GM23338 (cell line): ENCODE measurements at regions not wholly inside any gene's neighbourhood (a gene's known extent, or its start where the extent isn't known, plus 50 kb on each side); places are given as distances from the start of the nearest gene placed in this dataset.

Experiments used
- ATAC-seq: fragments of 200-7000 bp; cut with Tn5 transposase; 3 replicates; pipeline ENCODE4 v1.9.1; 2020
- DNase-seq: peaks from one replicate; pipeline ENCODE4 v3.0.0-alpha.2; 2015; ENCODE audit warnings: low spot score
- H2AFZ ChIP-seq: fragments of 200-600 bp; sonication (generic); 2 replicates; pipeline ENCODE4 v1.8.0; 2016; ENCODE audit warnings: antibody characterized with exemption, mild to moderate bottlenecking, moderate library complexity
- H3F3A ChIP-seq: fragments of 200-600 bp; sonication (generic); replicated peaks from 2 replicates; pipeline ENCODE4 v1.8.0; 2017; ENCODE audit warnings: antibody characterized with exemption, mixed run types, low read depth
- H3K27ac ChIP-seq: fragments of 200-600 bp; sonication (generic); 2 replicates; pipeline ENCODE4 v1.6.1; 2016; ENCODE audit warnings: low read depth
- H3K27me3 ChIP-seq: fragments of 200-600 bp; sonication (generic); 2 replicates; pipeline ENCODE4 v1.8.0; 2016; ENCODE audit warnings: mild to moderate bottlenecking, mixed run types, moderate library complexity; ENCODE audit not compliant: insufficient read depth
- H3K36me3 ChIP-seq: fragments of 200-600 bp; sonication (generic); 2 replicates; pipeline ENCODE4 v1.8.0; 2016; ENCODE audit warnings: mild to moderate bottlenecking; ENCODE audit not compliant: insufficient read depth
- H3K4me1 ChIP-seq: fragments of 200-600 bp; sonication (generic); 2 replicates; pipeline ENCODE4 v1.8.0; 2016; ENCODE audit warnings: mild to moderate bottlenecking, moderate library complexity; ENCODE audit not compliant: insufficient read depth
- H3K4me2 ChIP-seq: fragments of 200-600 bp; sonication (generic); 2 replicates; pipeline ENCODE4 v1.7.1; 2017; ENCODE audit warnings: mixed run types
- H3K4me3 ChIP-seq: fragments of 200-600 bp; sonication (generic); 2 replicates; pipeline ENCODE4 v1.6.1; 2016; ENCODE audit warnings: mixed run types
- H3K79me2 ChIP-seq: fragments of 200-600 bp; sonication (generic); replicated peaks from 2 replicates; pipeline ENCODE4 v1.8.0; 2017; ENCODE audit warnings: mild to moderate bottlenecking; ENCODE audit not compliant: insufficient read depth
- H3K9me2 ChIP-seq: fragments of 200-600 bp; sonication (generic); 2 replicates; pipeline ENCODE4 v1.8.0; 2017; ENCODE audit not compliant: insufficient read depth
- H4K20me1 ChIP-seq: fragments of 200-600 bp; sonication (generic); replicated peaks from 2 replicates; pipeline ENCODE4 v1.8.0; 2017; ENCODE audit warnings: mild to moderate bottlenecking; ENCODE audit not compliant: insufficient read depth
- H3K27ac Mint-ChIP-seq: 2 replicates; pipeline ENCODE4 v1.8.0; 2020; ENCODE audit warnings: inconsistent platforms, mild to moderate bottlenecking, moderate library complexity, mixed read lengths
- H3K27me3 Mint-ChIP-seq: 3 replicates; pipeline ENCODE4 v1.8.0; 2022; ENCODE audit warnings: low read depth, mild to moderate bottlenecking, moderate library complexity, mixed read lengths, inconsistent platforms; ENCODE audit not compliant: insufficient read depth, poor library complexity
- H3K36me3 Mint-ChIP-seq: 3 replicates; pipeline ENCODE4 v1.8.0; 2021; ENCODE audit warnings: low read depth, mild to moderate bottlenecking, inconsistent platforms, moderate library complexity, mixed read lengths
- H3K4me1 Mint-ChIP-seq: 3 replicates; pipeline ENCODE4 v1.8.0; 2020; ENCODE audit warnings: mild to moderate bottlenecking, inconsistent platforms, mixed read lengths
- H3K4me3 Mint-ChIP-seq: 3 replicates; pipeline ENCODE4 v1.8.0; 2021; ENCODE audit warnings: moderate library complexity, mild to moderate bottlenecking, inconsistent platforms, mixed read lengths
- H3K9me3 Mint-ChIP-seq: 3 replicates; pipeline ENCODE4 v1.8.0; 2020; ENCODE audit warnings: moderate library complexity, mild to moderate bottlenecking, inconsistent platforms, mixed read lengths
- EZH2 ChIP-seq: fragments of 200-600 bp; sonication (generic); IDR thresholded peaks from one replicate; pipeline ENCODE4 v1.8.0; 2017; ENCODE audit warnings: antibody characterized with exemption, mild to moderate bottlenecking, low read depth; ENCODE audit not compliant: unreplicated experiment
- EZH2phosphoT487 ChIP-seq: fragments of 200-600 bp; sonication (generic); IDR thresholded peaks from one replicate; pipeline ENCODE4 v1.8.1; 2018; ENCODE audit warnings: antibody characterized with exemption; ENCODE audit not compliant: unreplicated experiment
- JUNB ChIP-seq: IDR thresholded peaks from one replicate; pipeline ENCODE4 v1.6.1; 2016; ENCODE audit warnings: antibody characterized with exemption; ENCODE audit not compliant: unreplicated experiment
- STAT1 ChIP-seq: IDR thresholded peaks from one replicate; pipeline ENCODE4 v1.6.1; 2016; ENCODE audit warnings: antibody characterized with exemption; ENCODE audit not compliant: unreplicated experiment
- TF ChIP-seq, protein P1 (sequence below): IDR thresholded peaks from 2 replicates; pipeline ENCODE4 v1.6.1; 2016; ENCODE audit warnings: antibody characterized with exemption
- TF ChIP-seq, protein P2 (sequence below): IDR thresholded peaks from one replicate; pipeline ENCODE4 v1.6.1; 2018; ENCODE audit warnings: antibody characterized with exemption; ENCODE audit not compliant: unreplicated experiment
- TF ChIP-seq, protein P3 (sequence below), 2 experiments: fragments of 200-600 bp in 1 of 2; sonication (generic) in 1 of 2; conservative IDR thresholded peaks; 2 replicates each; pipeline versions ENCODE4 v1.5.1 to v1.6.1; 2016 to 2017; ENCODE audit warnings: antibody characterized with exemption in 2 of 2, low read depth in 2 of 2, mild to moderate bottlenecking in 2 of 2, moderate library complexity in 1 of 2

DNA sequence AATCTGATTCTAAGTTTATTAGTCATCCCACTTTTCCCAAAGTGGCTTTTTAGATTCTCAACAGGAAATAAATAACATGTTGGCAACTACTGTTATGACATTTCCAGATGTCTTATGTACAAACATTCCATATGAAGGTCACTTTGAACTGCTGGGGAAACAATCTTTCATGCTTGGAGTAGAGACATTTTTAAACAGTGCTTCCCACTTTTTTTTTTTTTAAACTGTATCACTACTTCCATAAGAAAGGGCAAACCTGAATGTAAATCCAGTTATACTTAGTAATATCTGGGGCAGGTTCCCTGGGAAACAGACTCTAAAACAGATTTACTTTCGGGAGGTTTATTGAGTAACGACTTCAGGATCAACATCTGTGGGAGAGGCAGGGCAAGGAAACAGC, 473.8 kb downstream of the TAFA4 start:
- TF ChIP-seq, protein P1, sequence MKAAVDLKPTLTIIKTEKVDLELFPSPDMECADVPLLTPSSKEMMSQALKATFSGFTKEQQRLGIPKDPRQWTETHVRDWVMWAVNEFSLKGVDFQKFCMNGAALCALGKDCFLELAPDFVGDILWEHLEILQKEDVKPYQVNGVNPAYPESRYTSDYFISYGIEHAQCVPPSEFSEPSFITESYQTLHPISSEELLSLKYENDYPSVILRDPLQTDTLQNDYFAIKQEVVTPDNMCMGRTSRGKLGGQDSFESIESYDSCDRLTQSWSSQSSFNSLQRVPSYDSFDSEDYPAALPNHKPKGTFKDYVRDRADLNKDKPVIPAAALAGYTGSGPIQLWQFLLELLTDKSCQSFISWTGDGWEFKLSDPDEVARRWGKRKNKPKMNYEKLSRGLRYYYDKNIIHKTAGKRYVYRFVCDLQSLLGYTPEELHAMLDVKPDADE, result no peak
- TF ChIP-seq, protein P2, sequence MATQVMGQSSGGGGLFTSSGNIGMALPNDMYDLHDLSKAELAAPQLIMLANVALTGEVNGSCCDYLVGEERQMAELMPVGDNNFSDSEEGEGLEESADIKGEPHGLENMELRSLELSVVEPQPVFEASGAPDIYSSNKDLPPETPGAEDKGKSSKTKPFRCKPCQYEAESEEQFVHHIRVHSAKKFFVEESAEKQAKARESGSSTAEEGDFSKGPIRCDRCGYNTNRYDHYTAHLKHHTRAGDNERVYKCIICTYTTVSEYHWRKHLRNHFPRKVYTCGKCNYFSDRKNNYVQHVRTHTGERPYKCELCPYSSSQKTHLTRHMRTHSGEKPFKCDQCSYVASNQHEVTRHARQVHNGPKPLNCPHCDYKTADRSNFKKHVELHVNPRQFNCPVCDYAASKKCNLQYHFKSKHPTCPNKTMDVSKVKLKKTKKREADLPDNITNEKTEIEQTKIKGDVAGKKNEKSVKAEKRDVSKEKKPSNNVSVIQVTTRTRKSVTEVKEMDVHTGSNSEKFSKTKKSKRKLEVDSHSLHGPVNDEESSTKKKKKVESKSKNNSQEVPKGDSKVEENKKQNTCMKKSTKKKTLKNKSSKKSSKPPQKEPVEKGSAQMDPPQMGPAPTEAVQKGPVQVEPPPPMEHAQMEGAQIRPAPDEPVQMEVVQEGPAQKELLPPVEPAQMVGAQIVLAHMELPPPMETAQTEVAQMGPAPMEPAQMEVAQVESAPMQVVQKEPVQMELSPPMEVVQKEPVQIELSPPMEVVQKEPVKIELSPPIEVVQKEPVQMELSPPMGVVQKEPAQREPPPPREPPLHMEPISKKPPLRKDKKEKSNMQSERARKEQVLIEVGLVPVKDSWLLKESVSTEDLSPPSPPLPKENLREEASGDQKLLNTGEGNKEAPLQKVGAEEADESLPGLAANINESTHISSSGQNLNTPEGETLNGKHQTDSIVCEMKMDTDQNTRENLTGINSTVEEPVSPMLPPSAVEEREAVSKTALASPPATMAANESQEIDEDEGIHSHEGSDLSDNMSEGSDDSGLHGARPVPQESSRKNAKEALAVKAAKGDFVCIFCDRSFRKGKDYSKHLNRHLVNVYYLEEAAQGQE, result no peak
- no peak for TF ChIP-seq EZH2
- TF ChIP-seq STAT1, result no peak
- no peaks in the 10 kb centered on the region for H3K27me3 Mint-ChIP-seq
- H3K27ac Mint-ChIP-seq, result no peak overlapping the region
- Histone ChIP-seq H4K20me1 (no peaks in the 10 kb centered on the region), H3K79me2 (no peaks in the 10 kb centered on the region), H2AFZ (no peak overlapping the region), H3K27ac (no peak overlapping the region), H3K4me2 (no peak overlapping the region), H3K27me3 (no peaks in the 10 kb centered on the region), H3K9me2 (peaks cover 14% of the 10 kb centered on the region), H3K4me1 (peaks cover 10% of the 10 kb centered on the region; the same call in 1 of the 2 replicates), H3K4me3 (no peak overlapping the region), H3K36me3 (no peaks in the 10 kb centered on the region), H3F3A (no peaks in the 10 kb centered on the region)
- peaks cover 5% of the 10 kb centered on the region; the same call in 1 of the 3 replicates for H3K36me3 Mint-ChIP-seq
- ATAC-seq (no peak), DNase-seq (no peak)
- no peak overlapping the region for H3K4me3 Mint-ChIP-seq
- H3K4me1 Mint-ChIP-seq, result peaks cover 3% of the 10 kb centered on the region
- no peaks in the 10 kb centered on the region; the same call in 2 of the 3 replicates for H3K9me3 Mint-ChIP-seq

DNA sequence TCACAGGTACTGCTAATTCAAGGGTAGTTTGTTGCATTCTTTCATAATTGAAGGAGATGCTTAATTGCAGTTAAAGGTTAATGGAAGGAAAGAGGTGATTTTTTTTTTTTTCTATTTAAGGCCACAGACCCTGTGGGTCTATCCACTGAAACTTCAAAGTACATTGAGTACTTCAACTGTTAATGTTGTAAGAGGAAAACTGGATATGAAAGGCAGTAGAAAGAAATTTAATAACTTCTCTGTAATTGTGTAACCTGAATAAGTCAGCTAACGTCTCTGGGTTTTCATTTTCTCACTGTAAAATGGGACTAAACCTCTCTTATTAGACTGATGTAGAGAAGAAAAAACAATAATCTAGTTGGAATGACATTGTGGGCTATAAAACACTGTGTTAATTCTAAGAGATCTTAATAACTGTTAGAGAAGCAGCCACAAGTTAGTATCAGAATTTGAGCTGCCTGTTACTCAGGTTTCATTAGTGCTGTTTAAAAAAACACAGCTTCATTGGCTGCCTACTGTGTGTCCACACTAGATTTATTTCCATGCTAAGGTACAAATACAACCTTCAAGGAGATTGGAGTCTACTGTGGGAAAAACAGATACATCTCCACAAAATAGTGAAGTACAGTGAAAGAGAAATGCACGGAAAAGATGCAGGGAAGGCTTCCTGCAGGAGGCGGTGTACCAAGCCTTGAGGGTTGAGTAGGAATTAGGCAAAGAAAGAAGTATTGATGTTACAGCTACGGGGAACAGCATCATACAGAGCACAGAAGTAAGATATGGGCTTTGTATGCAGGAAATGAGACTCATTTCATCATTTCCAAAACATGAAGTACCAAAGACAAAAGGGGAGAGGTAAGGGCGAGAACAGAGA, 483.6 kb downstream of the TAFA4 start:
- DNase-seq (peak; percentile 37), ATAC-seq (peak; percentile 40; the same call in 1 of the 3 replicates)
- Histone ChIP-seq H3K4me2 (no peak overlapping the region), H4K20me1 (no peaks in the 10 kb centered on the region), H3K27me3 (no peaks in the 10 kb centered on the region), H3K9me2 (peaks cover 8% of the 10 kb centered on the region), H3K4me3 (no peak overlapping the region), H3F3A (no peaks in the 10 kb centered on the region), H3K36me3 (no peaks in the 10 kb centered on the region), H3K4me1 (peaks cover 11% of the 10 kb centered on the region; the same call in 1 of the 2 replicates), H3K27ac (no peak overlapping the region), H2AFZ (peak overlapping the region; percentile 19; the same call in 1 of the 2 replicates), H3K79me2 (no peaks in the 10 kb centered on the region)
- H3K36me3 Mint-ChIP-seq, result no peaks in the 10 kb centered on the region
- no peaks in the 10 kb centered on the region for H3K9me3 Mint-ChIP-seq
- H3K27ac Mint-ChIP-seq, result no peak overlapping the region
- no peak overlapping the region for H3K4me3 Mint-ChIP-seq
- H3K27me3 Mint-ChIP-seq, result no peaks in the 10 kb centered on the region
- H3K4me1 Mint-ChIP-seq, result peaks cover 20% of the 10 kb centered on the region
- TF ChIP-seq EZH2phosphoT487 (no peak), JUNB (no peak)
- TF ChIP-seq, protein P3, sequence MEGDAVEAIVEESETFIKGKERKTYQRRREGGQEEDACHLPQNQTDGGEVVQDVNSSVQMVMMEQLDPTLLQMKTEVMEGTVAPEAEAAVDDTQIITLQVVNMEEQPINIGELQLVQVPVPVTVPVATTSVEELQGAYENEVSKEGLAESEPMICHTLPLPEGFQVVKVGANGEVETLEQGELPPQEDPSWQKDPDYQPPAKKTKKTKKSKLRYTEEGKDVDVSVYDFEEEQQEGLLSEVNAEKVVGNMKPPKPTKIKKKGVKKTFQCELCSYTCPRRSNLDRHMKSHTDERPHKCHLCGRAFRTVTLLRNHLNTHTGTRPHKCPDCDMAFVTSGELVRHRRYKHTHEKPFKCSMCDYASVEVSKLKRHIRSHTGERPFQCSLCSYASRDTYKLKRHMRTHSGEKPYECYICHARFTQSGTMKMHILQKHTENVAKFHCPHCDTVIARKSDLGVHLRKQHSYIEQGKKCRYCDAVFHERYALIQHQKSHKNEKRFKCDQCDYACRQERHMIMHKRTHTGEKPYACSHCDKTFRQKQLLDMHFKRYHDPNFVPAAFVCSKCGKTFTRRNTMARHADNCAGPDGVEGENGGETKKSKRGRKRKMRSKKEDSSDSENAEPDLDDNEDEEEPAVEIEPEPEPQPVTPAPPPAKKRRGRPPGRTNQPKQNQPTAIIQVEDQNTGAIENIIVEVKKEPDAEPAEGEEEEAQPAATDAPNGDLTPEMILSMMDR (conservative IDR thresholded peaks at IDR 0.05; ENCODE audit: low read depth in 2 of 2), result peak; percentile 49 to 65
- TF ChIP-seq, protein P2, result no peak
